PC-3 (cell line): ENCODE measurements at regions not wholly inside any gene's neighbourhood (a gene's known extent, or its start where the extent isn't known, plus 50 kb on each side); places are given as distances from the start of the nearest gene placed in this dataset.
"Not testable (repeated sequence)": the region's sequence is repeated elsewhere in the genome, so short reads cannot be mapped to it uniquely, and the experiment has no call there.

Experiments
- ATAC-seq: fragments of 200-7000 bp; cut with Tn5 transposase; 2 replicates; pipeline ENCODE4 v1.9.1; 2020; ENCODE audit warnings: mild to moderate bottlenecking, moderate library complexity
- BruUV-seq: library from RNA; stranded (reverse); fragments of 400-500 nt; replicated peaks from 2 replicates; lab custom pipeline; 2021; lab: Mats Ljungman, UMichigan
- CTCF ChIA-PET: fragments of 300-600 bp; sonication (Branson Sonifier 250); formaldehyde crosslinking; loops from one replicate; lab custom pipeline; 2022; ENCODE audit warnings: antibody characterized with exemption; lab: Charles Lee
- POLR2A ChIA-PET: fragments of 300-600 bp; sonication (Branson Sonifier 250); formaldehyde crosslinking; loops from one replicate; lab custom pipeline; 2022; ENCODE audit warnings: antibody characterized with exemption; ENCODE audit not compliant: unreplicated experiment; lab: Charles Lee
- DNase-seq: peaks from one replicate; pipeline ENCODE4 v3.0.0-alpha.2; 2015
- H2AFZ ChIP-seq: fragments of 300-600 bp; sonication (generic); 2 replicates; pipeline ENCODE4 v1.6.0; 2016; ENCODE audit warnings: antibody characterized with exemption, low read length
- H3F3A ChIP-seq: fragments of 300-600 bp; sonication (generic); one replicate; pipeline ENCODE4 v1.6.0; 2017; ENCODE audit warnings: antibody characterized with exemption, low read length, control low read depth, mild to moderate bottlenecking; ENCODE audit not compliant: unreplicated experiment
- H3K27ac ChIP-seq: fragments of 300-600 bp; sonication (generic); 2 replicates; pipeline ENCODE4 v1.5.1; 2016; ENCODE audit warnings: mild to moderate bottlenecking, low read length
- H3K27me3 ChIP-seq: fragments of 300-600 bp; sonication (generic); 2 replicates; pipeline ENCODE4 v1.6.1; 2016; ENCODE audit warnings: low read length, mixed read lengths
- H3K36me3 ChIP-seq: fragments of 300-600 bp; sonication (generic); 2 replicates; pipeline ENCODE4 v1.6.1; 2016; ENCODE audit warnings: low read depth, mixed run types, low read length, mixed read lengths
- H3K4me1 ChIP-seq: fragments of 300-600 bp; sonication (generic); 2 replicates; pipeline ENCODE4 v1.5.1; 2016; ENCODE audit warnings: low read length; ENCODE audit not compliant: insufficient read depth
- H3K4me2 ChIP-seq: fragments of 300-600 bp; sonication (generic); 2 replicates; pipeline ENCODE4 v1.6.0; 2016; ENCODE audit warnings: low read length
- H3K4me3 ChIP-seq: fragments of 300-600 bp; sonication (generic); 2 replicates; pipeline ENCODE4 v1.5.1; 2016; ENCODE audit warnings: mild to moderate bottlenecking, low read length, mixed read lengths
- H3K79me2 ChIP-seq: fragments of 300-600 bp; sonication (generic); 2 replicates; pipeline ENCODE4 v1.6.1; 2017; ENCODE audit warnings: low read length, mixed read lengths
- H3K9ac ChIP-seq: fragments of 300-600 bp; sonication (generic); 2 replicates; pipeline ENCODE4 v1.6.0; 2016; ENCODE audit warnings: mild to moderate bottlenecking, low read length
- H3K9me2 ChIP-seq: fragments of 300-600 bp; sonication (generic); replicated peaks from 2 replicates; pipeline ENCODE4 v1.6.1; 2016; ENCODE audit warnings: mixed run types, low read length, mixed read lengths
- H3K9me3 ChIP-seq: fragments of 300-600 bp; sonication (generic); 2 replicates; pipeline ENCODE4 v1.6.1; 2016; ENCODE audit warnings: low read length, mixed read lengths
- H4K20me1 ChIP-seq: fragments of 300-600 bp; sonication (generic); 2 replicates; pipeline ENCODE4 v1.6.1; 2016; ENCODE audit warnings: low read length, mixed read lengths
- EZH2 ChIP-seq: fragments of 300-600 bp; sonication (generic); IDR thresholded peaks from one replicate; pipeline ENCODE4 v1.6.1; 2017; ENCODE audit warnings: antibody characterized with exemption, mild to moderate bottlenecking, low read length; ENCODE audit not compliant: unreplicated experiment
- EZH2phosphoT487 ChIP-seq: fragments of 300-600 bp; sonication (generic); IDR thresholded peaks from 2 replicates; pipeline ENCODE4 v1.6.1; 2018; ENCODE audit warnings: mild to moderate bottlenecking, antibody characterized with exemption, low read length, borderline replicate concordance
- intact Hi-C: fragments of 100-400 bp; cut with micrococcal nuclease; formaldehyde crosslinking; loops from 2 replicates; pipeline ENCODE4 v1.9.0; 2023
- TF ChIP-seq, protein P1 (sequence below): fragments of 300-600 bp; sonication (generic); conservative IDR thresholded peaks from 2 replicates; pipeline ENCODE4 v1.5.1; 2017; ENCODE audit warnings: antibody characterized with exemption, low read depth, mild to moderate bottlenecking, low read length

- no peak overlapping the region for H3K4me3 ChIP-seq
- ATAC-seq (no peak), DNase-seq (no peak)
- no peak overlapping the region for H3K9ac ChIP-seq
- no peaks in the 10 kb centered on the region for H3K4me1 ChIP-seq
- POLR2A ChIA-PET = no interaction called here
- H3K9me3 ChIP-seq = no peaks in the 10 kb centered on the region
- no TSS peak for BruUV-seq
- H3K27me3 ChIP-seq = no peaks in the 10 kb centered on the region
- intact Hi-C loops = no loop called here
- CTCF ChIA-PET = no interaction called here
- no peaks in the 10 kb centered on the region for H4K20me1 ChIP-seq
- no peaks in the 10 kb centered on the region for H3F3A ChIP-seq
- no peaks in the 10 kb centered on the region for H3K79me2 ChIP-seq
- no peak overlapping the region for H3K27ac ChIP-seq
- no peak overlapping the region for H3K4me2 ChIP-seq
- H3K36me3 ChIP-seq = no peaks in the 10 kb centered on the region
- no peaks in the 10 kb centered on the region for H3K9me2 ChIP-seq
- no peak overlapping the region for H2AFZ ChIP-seq
- TF ChIP-seq EZH2 = no peak
- no peak for TF ChIP-seq EZH2phosphoT487
- TF ChIP-seq, protein P1, sequence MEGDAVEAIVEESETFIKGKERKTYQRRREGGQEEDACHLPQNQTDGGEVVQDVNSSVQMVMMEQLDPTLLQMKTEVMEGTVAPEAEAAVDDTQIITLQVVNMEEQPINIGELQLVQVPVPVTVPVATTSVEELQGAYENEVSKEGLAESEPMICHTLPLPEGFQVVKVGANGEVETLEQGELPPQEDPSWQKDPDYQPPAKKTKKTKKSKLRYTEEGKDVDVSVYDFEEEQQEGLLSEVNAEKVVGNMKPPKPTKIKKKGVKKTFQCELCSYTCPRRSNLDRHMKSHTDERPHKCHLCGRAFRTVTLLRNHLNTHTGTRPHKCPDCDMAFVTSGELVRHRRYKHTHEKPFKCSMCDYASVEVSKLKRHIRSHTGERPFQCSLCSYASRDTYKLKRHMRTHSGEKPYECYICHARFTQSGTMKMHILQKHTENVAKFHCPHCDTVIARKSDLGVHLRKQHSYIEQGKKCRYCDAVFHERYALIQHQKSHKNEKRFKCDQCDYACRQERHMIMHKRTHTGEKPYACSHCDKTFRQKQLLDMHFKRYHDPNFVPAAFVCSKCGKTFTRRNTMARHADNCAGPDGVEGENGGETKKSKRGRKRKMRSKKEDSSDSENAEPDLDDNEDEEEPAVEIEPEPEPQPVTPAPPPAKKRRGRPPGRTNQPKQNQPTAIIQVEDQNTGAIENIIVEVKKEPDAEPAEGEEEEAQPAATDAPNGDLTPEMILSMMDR = no peak
These were observed 991.5 kb upstream of the FANCL start for GRCh38 chr2:59232394-59233165.

DNA sequence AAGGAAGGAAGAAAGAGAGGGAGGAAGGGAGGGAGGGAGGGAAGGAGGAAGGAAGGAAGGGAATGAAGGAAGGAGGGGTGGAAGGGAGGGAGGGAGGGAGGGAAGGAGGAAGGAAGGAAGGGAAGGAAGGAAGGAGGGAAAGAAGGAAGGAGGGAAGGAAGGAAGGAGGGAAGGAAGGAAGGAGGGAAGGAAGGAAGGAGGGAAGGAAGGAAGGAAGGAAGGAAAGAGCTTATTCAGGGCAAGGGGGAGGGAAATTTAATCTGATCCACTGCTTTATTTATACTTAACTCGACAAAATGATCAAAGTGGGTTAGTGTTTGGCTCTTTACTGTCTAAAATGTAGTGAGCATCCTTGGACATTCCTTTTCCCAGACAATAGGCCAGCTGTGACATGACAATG is 985.2 kb upstream of the FANCL start:
- H4K20me1 ChIP-seq, BruUV-seq, H3K27me3 ChIP-seq, H2AFZ ChIP-seq, H3K4me3 ChIP-seq, H3K4me1 ChIP-seq, DNase-seq, H3K4me2 ChIP-seq, H3K79me2 ChIP-seq, CTCF ChIA-PET, H3F3A ChIP-seq, H3K9me3 ChIP-seq, H3K36me3 ChIP-seq, H3K9ac ChIP-seq, H3K27ac ChIP-seq, ATAC-seq, intact Hi-C loops, H3K9me2 ChIP-seq: not testable (repeated sequence)
- POLR2A ChIA-PET = interaction anchor here (0.6 kb wide), 1 partner anchor 1461 kb away, joined by 4 read pairs; no protein-coding TSS in a partner anchor

- H3K36me3 ChIP-seq = no peaks in the 10 kb centered on the region
- no peaks in the 10 kb centered on the region for H4K20me1 ChIP-seq
- no TSS peak for BruUV-seq
- POLR2A ChIA-PET = no interaction called here
- no peak overlapping the region for H3K9ac ChIP-seq
- H3K27me3 ChIP-seq = 0 out of 2 replicates have a peak, but pooled peaks cover 5% of the 10 kb centered on the region
- ATAC-seq (no peak), DNase-seq (no peak)
- TF ChIP-seq, protein P1 = no peak
- TF ChIP-seq EZH2phosphoT487 = no peak
- no peak for TF ChIP-seq EZH2
- H3K4me2 ChIP-seq = no peak overlapping the region
- CTCF ChIA-PET = no interaction called here
- H3K9me2 ChIP-seq = no peaks in the 10 kb centered on the region
- H3K79me2 ChIP-seq = no peaks in the 10 kb centered on the region
- no peaks in the 10 kb centered on the region for H3K9me3 ChIP-seq
- H2AFZ ChIP-seq = no peak overlapping the region
- intact Hi-C loops = no loop called here
- H3K4me1 ChIP-seq = no peaks in the 10 kb centered on the region
- no peaks in the 10 kb centered on the region for H3F3A ChIP-seq
- no peak overlapping the region for H3K4me3 ChIP-seq
- no peak overlapping the region for H3K27ac ChIP-seq
These were observed 982.6 kb upstream of the FANCL start for GRCh38 chr2:59223742-59224141.
